Spleen (tissue), 7 donors: ENCODE measurements at regions not wholly inside any gene's neighbourhood (a gene's known extent, or its start where the extent isn't known, plus 50 kb on each side); places are given as distances from the start of the nearest gene placed in this dataset.

Experiments used
- POLR2A ChIP-seq, 3 donors: fragments of 450-650 bp; IDR thresholded peaks; one replicate each; pipeline ENCODE4 v1.5.1; 2017; ENCODE audit warnings: antibody characterized with exemption in 3 of 3, mild to moderate bottlenecking in 1 of 3
- POLR2AphosphoS5 ChIP-seq, 3 donors: sonication (generic); formaldehyde crosslinking; IDR thresholded peaks; one replicate each; pipeline ENCODE4 v1.5.1; 2017; ENCODE audit warnings: antibody characterized with exemption in 3 of 3
- TF ChIP-seq, protein P1 (sequence below), 11 experiments: fragments of 200-600 bp in 7 of 11; fragments of 450-650 bp in 4 of 11; sonication (generic) in 4 of 11; IDR thresholded peaks in 8 of 11; conservative IDR thresholded peaks in 3 of 11; 1 replicate in 7 of 11; 2 replicates in 4 of 11; pipeline versions ENCODE4 v1.4.0 to v1.8.0; 2016 to 2021; ENCODE audit warnings: antibody characterized with exemption in 11 of 11, inconsistent platforms in 4 of 11, mild to moderate bottlenecking in 1 of 11
- donor health status: DM: no; HTN: no; CAD: no; lungs with moderate emphysema.
- donor health status: DM: no; HTN: no; CAD: no.
- donor health status: DM: no; HTN: no; CAD: no.

DNA sequence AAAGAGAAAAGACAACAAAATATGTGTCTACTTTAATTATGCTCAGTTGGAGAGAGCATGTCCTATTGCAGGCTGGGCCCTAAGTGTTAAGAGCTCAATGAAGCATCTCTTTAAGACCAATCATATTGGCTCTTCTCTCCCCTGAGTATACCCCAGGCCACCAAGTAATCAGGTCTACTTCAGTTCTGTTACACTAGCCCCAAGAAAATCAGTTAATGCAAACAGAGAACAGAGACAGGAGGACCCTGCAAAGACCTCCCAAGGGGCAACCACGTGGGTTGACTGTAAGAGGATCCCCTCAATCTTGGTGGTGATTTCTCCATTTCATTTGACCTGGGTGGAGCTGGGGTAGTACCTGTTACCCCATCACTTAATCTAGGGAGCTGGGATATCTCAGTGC is 451.0 kb upstream of the ZNF507 start:
- TF ChIP-seq POLR2A (IDR thresholded peaks at IDR 0.05), result no peak
- TF ChIP-seq, protein P1, sequence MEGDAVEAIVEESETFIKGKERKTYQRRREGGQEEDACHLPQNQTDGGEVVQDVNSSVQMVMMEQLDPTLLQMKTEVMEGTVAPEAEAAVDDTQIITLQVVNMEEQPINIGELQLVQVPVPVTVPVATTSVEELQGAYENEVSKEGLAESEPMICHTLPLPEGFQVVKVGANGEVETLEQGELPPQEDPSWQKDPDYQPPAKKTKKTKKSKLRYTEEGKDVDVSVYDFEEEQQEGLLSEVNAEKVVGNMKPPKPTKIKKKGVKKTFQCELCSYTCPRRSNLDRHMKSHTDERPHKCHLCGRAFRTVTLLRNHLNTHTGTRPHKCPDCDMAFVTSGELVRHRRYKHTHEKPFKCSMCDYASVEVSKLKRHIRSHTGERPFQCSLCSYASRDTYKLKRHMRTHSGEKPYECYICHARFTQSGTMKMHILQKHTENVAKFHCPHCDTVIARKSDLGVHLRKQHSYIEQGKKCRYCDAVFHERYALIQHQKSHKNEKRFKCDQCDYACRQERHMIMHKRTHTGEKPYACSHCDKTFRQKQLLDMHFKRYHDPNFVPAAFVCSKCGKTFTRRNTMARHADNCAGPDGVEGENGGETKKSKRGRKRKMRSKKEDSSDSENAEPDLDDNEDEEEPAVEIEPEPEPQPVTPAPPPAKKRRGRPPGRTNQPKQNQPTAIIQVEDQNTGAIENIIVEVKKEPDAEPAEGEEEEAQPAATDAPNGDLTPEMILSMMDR (IDR thresholded peaks at IDR 0.05 in 8 of 11, conservative IDR thresholded peaks at IDR 0.05 in 3 of 11), result no peak
- TF ChIP-seq POLR2AphosphoS5 (IDR thresholded peaks at IDR 0.05), result no peak
